ENCODE measurements at regions not wholly inside any gene's neighbourhood (a gene's known extent, or its start where the extent isn't known, plus 50 kb on each side); places are given as distances from the start of the nearest gene placed in this dataset.

- Mint-ChIP-seq H3K27ac (no peak overlapping the region), H3K4me3 (no peak overlapping the region), H3K4me1 (peaks cover 70% of the 10 kb centered on the region), H3K9me3 (no peaks in the 10 kb centered on the region), H3K36me3 (no peaks in the 10 kb centered on the region), H3K27me3 (no peaks in the 10 kb centered on the region)
Measured at GRCh38 chr1:114342376-114342775, 168.6 kb downstream of the TRIM33 start.

GRCh38 chr1:114341856-114342255 lies 169.1 kb downstream of the TRIM33 start:
- no peaks in the 10 kb centered on the region for H3K9me3 Mint-ChIP-seq
- no peak overlapping the region for H3K27ac Mint-ChIP-seq
- no peaks in the 10 kb centered on the region for H3K27me3 Mint-ChIP-seq
- H3K4me3 Mint-ChIP-seq = no peak overlapping the region
- peaks cover 67% of the 10 kb centered on the region for H3K4me1 Mint-ChIP-seq
- H3K36me3 Mint-ChIP-seq = no peaks in the 10 kb centered on the region

DNA sequence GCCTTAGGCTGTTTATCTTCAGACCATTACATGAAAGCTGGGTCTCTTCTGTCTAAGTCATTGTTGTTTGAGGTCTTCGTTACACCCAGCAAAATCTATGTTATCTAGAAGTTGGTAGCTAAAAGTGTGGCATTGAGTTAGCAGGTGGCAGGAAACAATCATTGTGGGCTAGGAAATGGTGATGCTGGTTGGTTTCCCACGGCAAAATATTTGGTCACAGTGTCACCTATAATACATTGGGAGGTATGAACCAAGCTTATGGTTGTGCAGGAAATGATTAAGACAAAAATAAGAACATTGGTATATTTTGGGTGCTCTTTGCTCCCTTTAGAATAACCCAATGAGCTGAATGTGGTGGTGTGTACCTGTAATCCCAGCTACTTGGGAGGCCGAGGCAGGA lies 169.7 kb downstream of the TRIM33 start:
- peak overlapping the region; percentile 14 for H3K27ac Mint-ChIP-seq
- no peaks in the 10 kb centered on the region for H3K9me3 Mint-ChIP-seq
- H3K4me3 Mint-ChIP-seq = peak overlapping the region; percentile 6
- peaks cover 2% of the 10 kb centered on the region for H3K36me3 Mint-ChIP-seq
- H3K4me1 Mint-ChIP-seq = peaks cover 61% of the 10 kb centered on the region
- no peaks in the 10 kb centered on the region for H3K27me3 Mint-ChIP-seq

GRCh38 chr1:114340892-114341291 lies 170.1 kb downstream of the TRIM33 start:
- peaks cover 59% of the 10 kb centered on the region for H3K4me1 Mint-ChIP-seq
- no peaks in the 10 kb centered on the region for H3K27me3 Mint-ChIP-seq
- peak overlapping the region; percentile 6 for H3K4me3 Mint-ChIP-seq
- H3K9me3 Mint-ChIP-seq = no peaks in the 10 kb centered on the region
- H3K27ac Mint-ChIP-seq = no peak overlapping the region
- peaks cover 2% of the 10 kb centered on the region for H3K36me3 Mint-ChIP-seq

GRCh38 chr1:114339379-114339778 lies 171.6 kb downstream of the TRIM33 start:
- Mint-ChIP-seq H3K36me3 (peaks cover 2% of the 10 kb centered on the region), H3K4me3 (no peak overlapping the region), H3K9me3 (no peaks in the 10 kb centered on the region), H3K4me1 (peaks cover 58% of the 10 kb centered on the region), H3K27me3 (no peaks in the 10 kb centered on the region), H3K27ac (no peak overlapping the region)

GRCh38 chr1:114338191-114338890 lies 172.7 kb downstream of the TRIM33 start:
- no peak overlapping the region for H3K4me3 Mint-ChIP-seq
- H3K9me3 Mint-ChIP-seq = no peaks in the 10 kb centered on the region
- H3K27me3 Mint-ChIP-seq = no peaks in the 10 kb centered on the region
- H3K27ac Mint-ChIP-seq = no peak overlapping the region
- peaks cover 65% of the 10 kb centered on the region for H3K4me1 Mint-ChIP-seq
- H3K36me3 Mint-ChIP-seq = peaks cover 2% of the 10 kb centered on the region

DNA sequence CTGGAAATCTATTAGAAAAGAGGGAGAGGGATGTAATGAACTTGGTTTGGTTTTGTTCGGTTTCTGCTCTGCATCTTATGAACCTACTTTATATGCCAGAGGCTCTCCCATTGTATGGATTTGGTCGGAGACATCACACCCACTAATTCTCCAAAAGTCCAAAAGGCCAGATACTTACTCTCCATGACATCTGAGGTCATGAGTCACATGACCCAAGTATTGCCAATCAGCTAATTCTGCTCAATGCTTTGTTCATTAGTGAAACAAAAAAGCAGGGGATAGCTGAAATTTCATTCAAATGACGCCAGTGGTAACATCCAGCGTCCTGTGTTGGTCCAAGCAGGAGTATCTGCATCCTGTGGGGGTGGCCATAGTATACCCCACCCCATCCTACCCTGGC lies 173.6 kb downstream of the TRIM33 start:
- no peaks in the 10 kb centered on the region for H3K9me3 Mint-ChIP-seq

DNA sequence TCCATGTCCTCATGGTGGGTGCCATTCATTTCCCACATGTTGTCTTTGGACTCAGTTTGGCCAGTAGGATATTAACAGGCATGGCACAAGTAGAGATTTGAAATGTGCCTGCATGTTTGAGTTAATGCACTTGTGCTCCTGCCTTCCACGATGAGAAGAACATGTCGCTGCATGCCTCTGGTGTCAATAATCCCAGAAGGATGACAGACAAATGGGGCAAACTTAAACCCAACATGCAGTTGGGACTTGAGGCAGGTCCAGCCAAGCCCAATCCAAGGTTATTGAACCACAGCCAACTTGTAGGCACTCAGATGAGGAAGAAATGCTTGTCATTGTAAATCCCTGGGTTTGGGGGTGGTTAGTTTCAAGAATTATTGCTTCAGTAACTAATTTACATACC lies 174.6 kb downstream of the TRIM33 start:
- Mint-ChIP-seq H3K9me3 (no peaks in the 10 kb centered on the region), H3K36me3 (peaks cover 2% of the 10 kb centered on the region), H3K4me3 (no peak overlapping the region), H3K4me1 (peaks cover 68% of the 10 kb centered on the region), H3K27me3 (no peaks in the 10 kb centered on the region), H3K27ac (no peak overlapping the region)

More for the DNA sequence above, 173.6 kb downstream of the TRIM33 start:
- H3K36me3 Mint-ChIP-seq = peaks cover 2% of the 10 kb centered on the region
- H3K27ac Mint-ChIP-seq = no peak overlapping the region
- H3K27me3 Mint-ChIP-seq = no peaks in the 10 kb centered on the region
- peaks cover 68% of the 10 kb centered on the region for H3K4me1 Mint-ChIP-seq
- no peak overlapping the region for H3K4me3 Mint-ChIP-seq

GRCh38 chr1:114335273-114335672 lies 175.7 kb downstream of the TRIM33 start:
- H3K36me3 Mint-ChIP-seq = peaks cover 2% of the 10 kb centered on the region
- peak overlapping the region; percentile 19 for H3K4me3 Mint-ChIP-seq
- H3K9me3 Mint-ChIP-seq = no peaks in the 10 kb centered on the region
- H3K4me1 Mint-ChIP-seq = peaks cover 67% of the 10 kb centered on the region
- H3K27ac Mint-ChIP-seq = peak overlapping the region; percentile 71
- no peaks in the 10 kb centered on the region for H3K27me3 Mint-ChIP-seq

- H3K9me3 Mint-ChIP-seq = no peaks in the 10 kb centered on the region
- H3K27me3 Mint-ChIP-seq = no peaks in the 10 kb centered on the region
- peak overlapping the region; percentile 19 for H3K4me3 Mint-ChIP-seq
- H3K36me3 Mint-ChIP-seq = peaks cover 2% of the 10 kb centered on the region
- H3K27ac Mint-ChIP-seq = peak overlapping the region; percentile 20
- peaks cover 66% of the 10 kb centered on the region for H3K4me1 Mint-ChIP-seq
Measured at GRCh38 chr1:114334297-114334696, 176.7 kb downstream of the TRIM33 start.

DNA sequence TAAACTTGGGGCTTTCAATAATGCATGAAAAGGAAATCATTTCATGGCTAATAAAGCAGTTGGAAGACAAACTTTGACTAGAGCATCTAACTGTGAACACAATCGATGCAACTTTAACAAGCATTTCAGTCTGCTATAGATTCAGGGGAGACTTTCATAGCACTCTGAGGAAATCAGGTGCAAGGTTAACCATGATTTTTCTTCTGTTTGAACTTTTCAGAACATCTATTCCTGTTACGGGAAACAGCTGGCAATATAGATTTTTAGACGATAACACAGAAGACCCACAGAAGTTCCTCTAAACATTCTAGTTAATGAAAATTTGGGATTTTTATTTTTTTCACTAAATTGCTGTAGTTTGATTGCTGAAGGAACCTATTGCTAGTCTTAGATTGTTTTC lies 177.3 kb downstream of the TRIM33 start:
- peaks cover 2% of the 10 kb centered on the region for H3K36me3 Mint-ChIP-seq
- H3K9me3 Mint-ChIP-seq = no peaks in the 10 kb centered on the region
- H3K4me1 Mint-ChIP-seq = peaks cover 68% of the 10 kb centered on the region
- no peaks in the 10 kb centered on the region for H3K27me3 Mint-ChIP-seq
- H3K27ac Mint-ChIP-seq = no peak overlapping the region
- no peak overlapping the region for H3K4me3 Mint-ChIP-seq

GRCh38 chr1:114331936-114332335 lies 178.3 kb upstream of the SYT6 start:
- H3K4me1 Mint-ChIP-seq = peaks cover 65% of the 10 kb centered on the region
- no peak overlapping the region for H3K27ac Mint-ChIP-seq
- H3K27me3 Mint-ChIP-seq = no peaks in the 10 kb centered on the region
- no peaks in the 10 kb centered on the region for H3K9me3 Mint-ChIP-seq
- no peak overlapping the region for H3K4me3 Mint-ChIP-seq
- H3K36me3 Mint-ChIP-seq = peaks cover 2% of the 10 kb centered on the region

- Mint-ChIP-seq H3K27ac (peak overlapping the region; percentile 26), H3K27me3 (no peaks in the 10 kb centered on the region), H3K4me3 (peak overlapping the region; percentile 9), H3K9me3 (no peaks in the 10 kb centered on the region), H3K36me3 (no peaks in the 10 kb centered on the region), H3K4me1 (peaks cover 65% of the 10 kb centered on the region)
Measured at GRCh38 chr1:114330451-114330983, 176.8 kb upstream of the SYT6 start.

DNA sequence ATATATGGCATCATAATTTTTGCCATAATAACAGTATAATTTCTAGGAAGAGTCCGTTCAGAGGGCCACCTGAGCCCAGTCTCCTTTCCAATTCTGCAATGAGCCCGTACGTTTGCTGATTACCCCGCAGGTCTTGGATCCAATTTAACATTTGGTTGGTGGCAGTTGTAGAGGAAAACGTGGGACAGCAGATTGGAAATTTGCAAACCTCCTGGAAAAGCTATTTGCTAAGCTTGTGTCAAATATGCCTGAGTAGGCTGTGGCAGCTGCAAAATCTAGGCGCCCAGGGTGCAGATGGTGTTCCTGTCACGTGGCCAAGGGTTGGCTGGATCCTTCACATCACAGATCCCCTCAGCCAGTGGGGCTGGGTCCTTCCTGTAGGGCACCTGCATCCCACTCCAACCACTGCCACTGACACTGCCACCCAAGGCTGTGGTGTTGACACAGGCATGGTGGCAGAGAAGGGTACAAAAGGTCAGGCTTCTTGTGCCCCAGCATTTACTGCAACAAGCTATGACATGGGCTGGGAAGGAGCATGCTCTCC lies 174.8 kb upstream of the SYT6 start:
- no peak overlapping the region for H3K4me3 Mint-ChIP-seq
- H3K9me3 Mint-ChIP-seq = no peaks in the 10 kb centered on the region
- H3K36me3 Mint-ChIP-seq = no peaks in the 10 kb centered on the region
- H3K4me1 Mint-ChIP-seq = peaks cover 55% of the 10 kb centered on the region
- H3K27me3 Mint-ChIP-seq = no peaks in the 10 kb centered on the region
- H3K27ac Mint-ChIP-seq = no peak overlapping the region

DNA sequence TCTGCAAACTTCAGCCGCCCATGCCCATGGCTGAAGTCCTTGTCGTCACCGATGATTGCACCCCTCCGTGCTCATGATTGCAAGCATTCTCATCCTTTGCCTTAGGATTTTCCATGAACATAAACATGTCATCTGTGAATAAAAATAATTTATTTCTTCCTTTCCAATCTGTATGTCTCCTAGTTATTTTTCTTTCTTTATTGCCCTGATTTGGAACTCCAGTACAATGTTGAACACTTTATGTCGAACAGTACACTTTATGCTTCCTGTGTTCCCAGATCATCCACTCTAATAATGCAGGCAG lies 170.9 kb upstream of the SYT6 start:
- Mint-ChIP-seq H3K27ac (peak overlapping the region; percentile 36), H3K4me3 (no peak overlapping the region), H3K9me3 (no peaks in the 10 kb centered on the region), H3K36me3 (no peaks in the 10 kb centered on the region), H3K4me1 (peaks cover 29% of the 10 kb centered on the region), H3K27me3 (no peaks in the 10 kb centered on the region)

DNA sequence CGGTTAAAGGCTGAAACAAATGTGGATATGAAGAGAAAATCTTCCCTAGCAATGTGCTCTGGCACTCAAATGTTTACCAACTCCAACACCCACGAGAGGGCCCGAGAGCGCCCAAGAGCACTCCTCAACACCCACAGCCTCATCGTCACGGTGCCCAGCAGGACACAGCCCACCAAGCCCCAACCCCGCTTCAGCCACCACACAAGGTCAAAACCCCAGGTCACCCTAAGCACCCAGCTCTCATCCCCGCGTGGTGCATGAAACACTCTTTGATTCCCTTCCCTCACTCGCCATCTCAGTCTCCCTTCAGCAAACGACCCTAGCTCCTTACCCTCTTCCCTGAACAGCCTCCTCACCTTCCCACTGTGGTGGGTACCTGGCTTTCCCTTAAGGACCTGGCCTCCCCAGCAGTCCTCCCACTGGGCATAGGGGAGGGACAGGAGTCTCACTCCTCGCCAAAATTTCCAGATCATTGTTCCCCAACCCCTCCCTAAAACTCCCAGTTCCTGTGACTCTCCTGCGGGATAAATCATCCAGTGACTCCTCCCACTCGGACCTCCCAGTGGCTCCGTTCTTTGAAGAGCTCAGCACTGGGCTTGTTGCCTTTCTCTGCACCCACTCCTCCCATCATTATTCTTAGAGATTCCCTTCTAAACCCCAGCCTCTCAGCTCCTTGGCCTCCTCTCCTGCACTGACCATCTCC lies 170.4 kb upstream of the SYT6 start:
- Mint-ChIP-seq H3K27ac (no peak overlapping the region), H3K9me3 (no peaks in the 10 kb centered on the region), H3K27me3 (no peaks in the 10 kb centered on the region), H3K36me3 (no peaks in the 10 kb centered on the region), H3K4me1 (peaks cover 25% of the 10 kb centered on the region), H3K4me3 (no peak overlapping the region)

All from activated naive CD4-positive, alpha-beta T cell treated with anti-CD3 and anti-CD28 coated beads, Interleukin-2, amount 50 U/mL, for 24 hours (primary cell).